ENCODE measurements at regions not wholly inside any gene's neighbourhood (a gene's known extent, or its start where the extent isn't known, plus 50 kb on each side); places are given as distances from the start of the nearest gene placed in this dataset.

GRCh38 chr4:140289486-140289885 lies 84.0 kb upstream of the SCOC start:
- TF ChIP-seq GATA3 (IDR thresholded peaks at IDR 0.05; ENCODE audit: low read depth, low read length) (no peak), GATA2 (IDR thresholded peaks at IDR 0.05; ENCODE audit: low read depth, low read length) (no peak)

Measured in SH-SY5Y (cell line).